ENCODE measurements at regions not wholly inside any gene's neighbourhood (a gene's known extent, or its start where the extent isn't known, plus 50 kb on each side); places are given as distances from the start of the nearest gene placed in this dataset.

DNA sequence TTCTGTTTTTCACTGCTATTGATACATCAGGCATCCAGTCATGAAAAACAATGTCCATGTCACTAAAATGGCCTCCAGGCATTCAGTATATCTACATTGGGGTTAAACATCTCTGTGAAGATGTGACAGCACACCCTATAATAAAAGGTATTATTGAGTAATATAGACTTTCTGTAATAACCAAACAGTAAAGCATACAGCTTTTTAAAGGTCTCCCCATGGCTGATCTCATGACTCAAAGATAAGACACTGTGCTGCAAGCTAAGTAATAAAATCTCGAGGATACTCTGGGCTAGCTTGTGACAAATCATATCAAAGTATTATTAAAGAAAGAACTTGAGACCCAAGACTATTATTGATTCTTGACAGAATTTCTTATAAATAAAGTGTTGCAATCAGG, 613.1 kb upstream of the PKN2 start:
- no peak for DNase-seq (ENCODE audit: low read depth)

DNA sequence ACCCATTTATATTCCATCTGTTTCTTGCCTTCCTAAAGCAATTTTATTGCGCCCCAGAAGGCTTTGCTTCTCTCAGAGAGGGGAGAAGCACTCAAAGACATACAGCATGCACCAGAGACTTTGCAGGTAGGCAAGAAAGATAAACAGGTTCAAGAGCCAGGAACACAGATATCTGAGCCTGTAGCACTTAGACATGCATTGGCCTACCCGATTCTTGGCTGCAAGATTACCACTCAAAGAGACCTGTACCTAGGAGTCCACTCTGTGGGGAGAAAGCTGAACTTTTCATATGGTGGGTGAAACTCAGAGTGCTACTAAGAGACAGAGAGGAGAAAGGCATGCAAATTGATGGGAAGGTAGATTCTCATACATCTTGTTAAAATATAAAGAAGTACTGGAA, 609.4 kb upstream of the PKN2 start:
- no peak for DNase-seq (ENCODE audit: low read depth)

DNA sequence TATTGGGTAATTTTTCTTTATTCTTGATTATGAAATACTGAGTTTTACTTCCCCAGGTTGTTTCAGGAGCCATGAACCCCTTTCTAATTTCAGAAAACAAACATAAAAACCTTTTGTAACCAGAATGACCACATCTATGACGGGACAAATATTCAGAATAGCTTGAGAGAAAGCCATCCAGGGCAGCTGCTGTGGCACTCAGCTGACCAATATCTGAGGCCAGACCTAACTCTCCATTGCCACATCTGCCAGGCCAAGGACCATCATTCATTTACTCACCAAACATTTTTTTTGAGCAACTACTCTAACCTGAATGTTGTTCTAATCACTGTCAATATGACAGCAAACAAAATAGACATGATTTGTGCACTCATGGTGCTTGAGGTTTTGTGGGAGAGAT, 608.3 kb upstream of the PKN2 start:
- no peak for DNase-seq (ENCODE audit: low read depth)

DNA sequence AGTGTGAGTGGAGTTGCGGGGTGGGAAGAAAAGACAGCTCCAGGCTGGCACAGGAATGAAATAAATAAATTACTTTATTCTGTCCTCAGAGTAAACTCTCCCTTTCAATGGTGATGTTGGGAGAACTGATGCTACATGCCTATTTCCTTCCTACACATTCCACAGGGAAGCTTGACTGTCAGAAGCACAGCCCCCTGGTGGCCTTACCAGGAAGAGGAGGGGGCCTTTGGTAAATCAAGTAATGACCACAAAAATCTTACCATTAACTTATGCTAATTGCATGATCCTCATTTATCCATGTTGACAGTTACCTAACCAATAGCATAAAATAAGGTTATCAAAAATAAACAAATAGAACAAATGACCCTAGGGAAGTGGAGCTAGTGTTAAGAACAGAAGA, 605.0 kb upstream of the PKN2 start:
- DNase-seq (ENCODE audit: low read depth) = no peak

DNA sequence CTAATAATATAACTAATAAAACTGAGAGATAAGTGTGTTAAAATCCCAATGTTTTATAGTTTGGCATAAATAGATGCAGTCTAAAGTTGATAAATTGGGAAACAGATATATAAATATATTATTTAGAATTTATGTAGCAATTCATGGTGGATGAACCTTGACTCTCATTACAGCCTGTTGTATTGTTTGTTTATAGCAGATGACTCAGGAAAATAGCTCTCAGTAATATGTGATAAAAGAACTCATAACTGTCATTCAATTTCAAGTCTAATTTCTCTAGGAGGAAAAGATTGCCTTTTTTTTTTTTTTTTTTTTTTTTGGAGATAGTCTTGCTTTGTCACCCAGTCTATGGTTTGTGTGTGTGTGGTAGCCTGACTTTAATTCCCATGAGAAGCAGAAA, 603.2 kb upstream of the PKN2 start:
- DNase-seq (ENCODE audit: low read depth) = no peak

DNA sequence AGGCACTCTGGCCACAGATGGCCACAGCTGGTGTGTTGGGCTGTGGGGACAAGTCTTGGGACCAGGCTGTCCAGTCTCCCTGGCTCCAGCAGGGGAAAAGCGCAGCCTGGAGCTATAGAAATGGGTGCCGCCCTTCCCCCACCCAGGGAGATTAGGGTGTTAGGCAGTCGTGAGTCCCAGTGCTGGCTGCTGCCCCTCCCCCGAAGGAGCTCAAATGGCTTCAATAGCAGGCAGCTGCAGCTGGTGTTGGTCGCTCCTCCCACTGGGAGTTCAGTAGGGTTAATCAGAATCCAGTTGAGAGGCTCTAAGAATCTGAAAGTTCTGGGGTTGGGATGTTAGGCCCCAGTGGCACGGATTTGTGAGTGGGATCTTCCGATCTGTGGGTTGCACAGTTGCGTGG, 595.6 kb upstream of the PKN2 start:
- no peak for DNase-seq (ENCODE audit: low read depth)

DNA sequence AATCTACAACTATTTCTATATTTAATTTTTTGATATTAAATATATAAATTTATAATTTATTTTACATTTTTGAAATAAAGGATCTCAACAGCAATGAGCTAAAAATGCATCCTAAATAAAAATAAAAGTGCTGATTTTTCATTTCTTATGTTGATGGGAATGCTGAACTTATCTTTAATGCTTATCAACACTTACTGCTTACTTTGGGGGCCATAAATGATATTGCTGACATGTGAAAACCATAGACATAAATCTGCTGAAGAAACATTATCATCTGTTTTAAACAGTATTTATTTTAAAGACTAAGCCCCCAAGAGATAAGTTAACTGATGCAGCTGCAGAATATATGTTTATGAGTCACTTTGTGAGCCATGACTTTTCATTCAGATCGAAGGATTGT, 594.1 kb upstream of the PKN2 start:
- DNase-seq (ENCODE audit: low read depth) = no peak

DNA sequence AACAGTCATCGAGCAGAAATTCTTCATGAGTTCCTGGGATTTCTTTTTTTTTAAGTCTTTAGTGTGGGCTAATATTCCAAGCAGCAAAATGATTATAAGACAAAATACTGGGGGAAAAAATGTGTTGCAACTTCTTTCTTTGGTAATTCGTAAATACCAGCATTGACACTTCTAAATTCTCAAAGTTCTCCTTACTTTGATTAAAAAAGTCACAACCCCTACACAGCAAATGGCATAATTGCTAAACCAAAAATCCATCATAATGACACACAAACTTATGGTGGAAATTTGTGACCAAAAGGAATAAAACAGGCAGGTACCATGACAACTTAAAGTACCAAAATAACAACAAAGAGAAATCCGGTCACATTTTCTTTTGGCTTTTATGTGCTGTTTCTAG, 585.2 kb upstream of the PKN2 start:
- DNase-seq (ENCODE audit: low read depth) = no peak

DNA sequence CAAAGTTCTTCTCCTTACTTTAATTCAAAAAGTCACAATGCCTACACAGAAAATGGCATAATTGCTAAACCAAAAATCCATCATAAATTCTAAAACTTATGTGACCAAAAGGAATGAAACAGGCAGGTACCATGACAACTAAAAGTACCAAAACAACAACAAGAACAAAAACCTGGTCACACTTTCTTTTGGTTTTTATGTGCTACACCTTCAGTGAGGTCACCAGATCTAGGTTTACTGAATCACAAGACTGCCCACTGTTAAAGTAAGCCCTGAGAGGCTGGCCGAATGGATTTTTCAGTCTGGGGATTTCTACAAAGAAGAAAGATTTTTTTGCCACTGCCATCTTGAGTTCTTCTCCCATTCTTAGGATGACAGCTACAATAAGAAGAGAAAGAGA, 583.0 kb upstream of the PKN2 start:
- DNase-seq (ENCODE audit: low read depth) = no peak

DNA sequence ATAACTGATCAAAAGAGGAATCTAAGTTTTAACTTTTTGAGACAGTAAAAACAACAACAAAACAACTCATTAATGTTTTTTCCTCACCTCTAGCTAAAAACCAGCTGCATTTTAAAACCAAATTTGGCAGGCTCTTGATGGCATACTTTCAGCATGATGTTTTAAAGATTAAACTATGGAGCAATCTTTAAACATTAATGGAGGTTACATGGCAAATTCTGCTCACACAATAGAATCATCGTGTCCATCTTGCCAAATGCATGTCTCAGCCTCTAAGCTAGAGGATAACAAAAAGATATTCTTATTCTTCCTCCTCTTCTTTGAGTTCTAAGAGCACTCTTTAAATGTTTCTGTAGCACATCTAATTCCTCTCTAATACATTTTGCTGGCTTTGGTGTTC, 579.8 kb upstream of the PKN2 start:
- DNase-seq (ENCODE audit: low read depth) = no peak

DNA sequence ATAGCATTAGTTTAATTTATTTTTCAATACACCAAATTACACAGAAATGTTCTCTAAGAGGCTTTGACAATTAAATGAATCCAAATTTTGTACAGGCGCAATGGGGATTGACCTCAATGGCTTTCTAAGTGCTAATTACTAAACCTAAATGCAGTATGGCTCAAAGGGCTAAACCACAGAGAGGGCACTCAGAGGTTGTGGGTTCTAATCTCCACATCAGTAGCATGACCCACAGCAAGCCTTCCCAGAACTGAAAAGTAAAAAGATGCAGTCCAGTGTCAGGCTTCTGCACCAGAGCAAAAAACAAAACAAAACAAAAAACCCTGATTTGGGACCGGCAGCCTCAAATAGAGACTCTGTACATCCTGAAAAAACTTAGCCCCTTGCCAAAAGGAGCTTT, 579.2 kb upstream of the PKN2 start:
- no peak for DNase-seq (ENCODE audit: low read depth)

DNA sequence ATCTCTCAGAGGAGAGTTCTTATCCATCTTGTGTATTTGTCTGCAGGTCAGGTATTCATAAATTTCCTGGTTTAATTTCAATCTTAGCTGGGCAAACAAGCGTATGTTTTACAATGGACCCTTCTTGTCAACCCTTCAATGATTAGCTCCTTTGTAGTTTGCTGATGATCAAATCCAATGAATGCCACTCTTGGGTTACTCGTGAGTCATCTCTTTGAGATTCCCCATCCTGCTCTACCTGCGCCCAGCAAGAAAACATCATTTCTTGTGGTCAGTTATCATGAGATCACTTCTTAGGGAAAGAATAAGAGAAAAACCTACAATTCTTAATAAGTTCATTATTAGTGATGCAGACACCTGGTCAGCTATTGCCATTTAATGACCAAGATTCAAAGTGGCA, 572.3 kb upstream of the PKN2 start:
- DNase-seq (ENCODE audit: low read depth) = no peak

DNA sequence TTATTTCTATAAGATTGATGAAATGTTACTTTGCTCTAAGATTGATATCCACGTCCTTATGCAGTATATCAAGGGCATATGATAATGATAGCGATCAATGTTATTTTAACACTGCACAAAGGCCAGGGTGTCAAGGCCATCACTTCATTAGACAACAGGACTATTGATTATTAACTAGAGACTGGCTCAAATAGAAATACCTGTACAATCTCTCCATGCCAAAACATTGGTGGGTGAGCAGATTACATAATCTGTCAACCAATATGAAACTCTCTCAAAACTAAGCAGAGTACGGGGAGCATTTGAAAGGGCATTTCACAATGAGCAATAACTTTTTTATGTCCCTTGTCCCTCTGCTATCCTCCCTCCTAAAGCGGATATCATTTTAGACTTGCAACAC, 566.5 kb upstream of the PKN2 start:
- no peak for DNase-seq (ENCODE audit: low read depth)

DNA sequence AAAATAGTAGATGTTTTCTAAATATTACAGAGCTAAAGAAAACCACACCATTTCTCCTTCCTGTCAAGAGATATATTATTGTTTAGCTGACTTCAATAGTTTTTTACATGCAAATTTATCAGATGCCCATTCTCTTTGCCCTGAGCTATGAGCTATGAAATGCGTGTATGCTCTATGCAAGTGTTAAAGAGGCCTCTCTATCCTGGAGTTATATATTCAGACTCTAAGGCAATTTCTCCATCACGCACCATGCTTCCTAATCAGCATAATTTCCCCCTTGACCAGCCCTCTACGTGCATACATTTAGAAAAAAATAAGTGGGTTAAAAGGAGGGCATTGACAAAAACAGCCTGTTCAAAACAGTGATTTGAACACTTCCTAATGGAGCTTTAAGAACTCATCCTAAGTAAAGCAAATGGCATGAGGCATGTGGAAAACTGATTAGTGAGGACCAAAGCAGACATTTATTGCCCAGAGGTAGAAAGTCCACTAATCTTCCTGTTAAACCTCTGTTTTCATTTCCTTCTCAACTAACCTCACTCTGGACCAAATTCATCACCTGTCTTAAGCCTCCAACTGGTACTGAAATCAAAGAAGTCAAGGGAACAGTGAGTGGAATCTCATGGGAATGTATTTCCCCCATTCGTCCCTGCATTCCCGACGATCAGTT, 565.8 kb upstream of the PKN2 start:
- no peak for DNase-seq (ENCODE audit: low read depth)

DNA sequence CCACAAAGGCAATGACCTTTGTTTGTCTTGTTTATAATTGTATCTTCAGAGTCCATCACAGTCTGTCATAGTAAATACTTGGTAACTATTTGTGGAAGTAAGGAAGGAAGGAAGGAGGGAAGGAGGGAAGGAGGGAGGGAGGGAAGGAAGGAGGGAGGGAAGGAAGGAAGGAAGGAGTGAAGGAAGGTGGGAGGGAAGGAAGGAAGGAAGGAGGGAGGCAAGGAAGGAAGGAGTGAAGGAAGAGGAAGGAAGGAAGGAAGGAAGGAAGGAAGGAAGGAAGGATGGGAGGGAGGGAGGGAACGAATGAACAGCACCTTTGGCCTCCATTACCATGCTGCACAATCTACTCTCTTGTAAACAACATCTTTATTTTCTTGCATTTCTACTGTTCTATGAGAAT, 559.5 kb upstream of the PKN2 start:
- no peak for DNase-seq (ENCODE audit: low read depth)

DNA sequence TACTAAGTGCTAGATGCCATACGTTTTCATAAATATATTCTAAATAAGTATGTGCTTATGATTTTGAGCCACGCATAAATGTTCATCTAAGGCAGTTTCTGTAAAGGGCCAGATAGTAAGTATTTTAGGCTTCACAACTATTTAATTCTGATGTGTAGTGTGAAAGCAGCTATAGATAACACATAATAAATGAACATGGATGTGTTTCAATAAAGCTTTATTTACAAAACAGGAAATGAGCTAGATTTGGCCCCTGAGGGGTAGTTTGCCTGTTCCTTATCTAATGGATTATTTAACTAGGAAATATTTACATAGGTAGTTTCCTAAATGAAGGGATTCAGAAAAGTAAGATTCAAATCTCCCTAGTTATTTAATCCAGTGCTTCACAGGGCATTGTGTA, 557.6 kb upstream of the PKN2 start:
- no peak for DNase-seq (ENCODE audit: low read depth)

DNA sequence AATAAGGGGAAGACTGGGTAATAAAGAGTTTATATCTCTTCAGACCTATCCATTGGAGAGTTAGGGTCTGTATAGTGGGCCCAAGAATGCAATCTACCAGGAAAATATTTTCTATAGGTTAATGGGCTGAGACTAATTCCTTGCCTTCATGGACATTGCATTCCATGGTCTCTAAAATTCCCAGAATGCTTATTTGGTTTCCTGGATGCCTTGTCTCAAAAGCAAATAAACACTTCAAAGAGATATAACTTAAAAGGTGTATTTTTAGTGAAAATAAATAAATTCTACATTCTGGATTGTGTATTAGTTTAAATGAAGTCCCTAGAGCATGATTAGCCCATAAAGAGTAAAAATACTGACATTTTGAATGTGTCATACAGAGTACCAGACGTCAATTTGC, 550.1 kb upstream of the PKN2 start:
- no peak for DNase-seq (ENCODE audit: low read depth)

DNA sequence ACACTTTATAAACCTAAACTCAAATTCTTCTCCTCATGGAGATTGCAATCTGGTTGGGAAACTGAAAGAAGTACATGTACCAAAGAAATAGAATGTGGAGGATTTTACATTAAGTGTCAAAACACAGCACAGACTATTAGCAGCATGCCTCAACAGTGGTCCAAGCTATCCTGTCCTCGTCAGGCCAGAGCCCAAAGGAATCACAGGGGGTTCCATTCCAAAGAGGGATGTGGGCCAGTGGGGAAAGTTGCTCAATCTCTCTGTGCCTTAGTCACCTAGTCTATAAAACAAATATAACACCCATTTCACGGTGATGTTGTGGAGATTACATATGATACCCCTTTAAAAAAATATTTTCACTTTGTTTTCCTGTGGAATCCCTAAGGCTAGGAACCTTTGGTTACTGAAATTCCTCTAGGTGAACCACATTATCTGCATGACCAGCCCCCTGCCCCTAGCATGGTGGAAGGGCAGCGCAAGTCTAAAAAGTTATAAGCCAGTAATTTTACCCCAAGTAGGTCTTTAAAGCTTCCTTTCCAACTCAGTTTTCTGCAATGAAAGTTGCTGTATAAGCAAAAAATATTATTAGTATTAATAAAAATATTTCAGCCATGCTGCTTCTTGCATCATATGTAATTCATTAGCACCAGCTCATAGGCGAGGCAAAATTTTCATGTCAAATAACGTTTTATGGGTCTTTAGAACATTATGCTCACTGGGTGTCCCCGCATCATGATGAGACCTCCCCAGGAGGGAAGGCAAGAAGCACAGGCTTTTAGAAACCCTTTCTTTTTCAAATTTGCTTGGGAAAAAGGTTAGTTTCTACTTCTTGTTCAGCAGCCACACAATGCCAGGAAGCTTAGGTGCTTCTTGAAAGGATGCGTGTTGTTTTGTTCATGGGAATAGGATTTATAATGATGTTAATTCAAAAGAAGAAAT, 548.8 kb upstream of the PKN2 start:
- DNase-seq (ENCODE audit: low read depth) = no peak

DNA sequence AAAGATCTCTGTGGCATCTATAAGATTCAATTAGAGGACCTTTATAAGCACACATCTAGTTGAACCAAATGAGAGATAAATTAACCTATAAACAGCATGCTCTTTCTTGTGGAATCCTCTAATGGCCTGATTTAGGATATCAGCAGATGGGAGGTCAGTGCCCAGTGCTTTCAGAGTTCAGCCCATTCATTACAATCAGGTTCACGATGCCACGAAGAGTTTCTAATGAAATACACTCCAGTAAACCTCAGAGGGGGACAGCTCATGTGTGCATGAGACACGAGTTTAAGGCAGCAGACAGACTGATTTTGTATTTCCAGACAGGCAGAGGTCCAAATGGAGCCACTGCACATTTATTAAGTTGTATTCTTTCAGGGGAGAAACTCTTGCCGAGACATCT, 544.4 kb upstream of the PKN2 start:
- no peak for DNase-seq (ENCODE audit: low read depth)

DNA sequence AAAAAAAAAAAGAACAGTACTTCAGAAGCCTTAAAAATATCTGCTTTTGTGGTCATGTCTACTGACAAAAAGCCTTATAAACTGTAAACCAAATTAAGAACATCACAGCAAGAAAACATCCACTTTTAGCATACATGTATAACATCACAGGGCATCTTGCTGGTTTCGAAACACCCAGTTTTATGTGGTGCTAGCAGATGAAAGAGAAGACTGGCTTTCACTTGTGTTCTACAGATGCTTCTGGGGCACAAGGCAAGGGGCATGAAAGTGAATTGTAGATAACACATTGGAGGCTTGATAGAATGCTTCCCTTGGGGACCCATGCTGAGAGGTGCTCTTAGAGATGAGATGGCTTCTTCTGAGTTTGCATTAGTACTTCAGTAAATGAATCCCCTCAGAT, 543.7 kb upstream of the PKN2 start:
- no peak for DNase-seq (ENCODE audit: low read depth)

DNA sequence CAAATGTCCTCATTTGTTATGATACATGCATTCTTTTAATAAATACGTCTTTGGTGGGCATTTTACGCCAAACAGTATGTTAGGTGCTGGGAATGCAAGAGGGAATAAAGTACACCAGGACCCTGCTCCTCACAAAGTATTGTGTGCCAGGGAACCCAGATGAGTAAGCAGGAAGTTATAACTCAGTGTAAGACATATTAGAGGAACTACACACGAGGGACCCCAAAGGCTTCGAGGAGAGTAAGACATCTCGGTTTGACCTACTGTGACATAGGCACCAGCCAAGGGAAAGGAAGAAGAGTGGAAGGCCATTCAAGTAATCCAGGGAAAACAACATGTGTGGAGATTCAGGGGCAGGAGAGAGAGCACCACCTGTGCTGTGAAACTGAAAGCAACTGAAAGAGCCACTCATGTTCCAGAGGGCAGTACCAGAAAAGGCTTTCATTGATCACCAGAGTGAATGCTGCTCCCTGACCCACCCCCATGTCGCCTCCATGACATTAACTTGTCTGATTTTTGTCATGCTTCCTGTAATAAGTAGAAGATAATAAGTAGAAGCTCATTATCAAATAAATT, 542.5 kb upstream of the PKN2 start:
- no peak for DNase-seq (ENCODE audit: low read depth)

DNA sequence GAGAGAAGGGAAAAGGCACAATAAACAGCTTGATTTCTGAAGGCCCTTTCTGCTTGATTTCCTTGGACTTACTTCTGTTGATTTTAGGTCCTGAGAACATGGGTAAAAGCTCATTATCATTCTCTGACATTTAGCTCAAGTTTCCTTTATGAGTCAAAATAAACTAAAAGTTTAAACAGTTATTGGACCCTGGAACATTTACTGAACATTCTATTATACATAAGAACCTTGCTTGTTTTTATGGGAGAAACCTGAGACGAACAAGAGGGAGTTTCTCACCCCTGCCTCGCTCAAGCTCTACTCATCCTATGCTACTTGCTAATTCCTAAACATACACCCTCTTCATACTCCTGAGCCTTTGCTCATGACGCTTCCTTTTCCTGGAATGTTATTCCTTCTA, 538.3 kb upstream of the PKN2 start:
- DNase-seq (ENCODE audit: low read depth) = no peak

DNA sequence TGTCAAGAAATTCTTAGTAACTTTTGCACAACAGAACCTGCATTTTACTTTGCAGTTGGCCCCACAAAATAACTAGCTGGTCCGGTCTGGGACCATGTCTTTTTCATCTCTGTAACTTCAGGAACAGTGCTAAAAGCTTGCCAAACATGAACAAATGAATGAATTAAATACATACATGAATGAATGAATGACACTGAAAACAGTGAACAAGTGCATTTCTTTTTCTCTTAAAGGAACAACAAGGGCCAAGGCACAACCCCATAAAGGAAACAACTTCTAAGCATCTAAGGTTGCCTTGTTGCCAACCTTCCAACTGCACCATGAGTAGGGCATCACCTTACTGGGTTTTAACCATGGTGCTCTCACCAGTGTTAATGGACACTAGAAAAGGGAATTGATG, 534.4 kb upstream of the PKN2 start:
- DNase-seq (ENCODE audit: low read depth) = no peak

DNA sequence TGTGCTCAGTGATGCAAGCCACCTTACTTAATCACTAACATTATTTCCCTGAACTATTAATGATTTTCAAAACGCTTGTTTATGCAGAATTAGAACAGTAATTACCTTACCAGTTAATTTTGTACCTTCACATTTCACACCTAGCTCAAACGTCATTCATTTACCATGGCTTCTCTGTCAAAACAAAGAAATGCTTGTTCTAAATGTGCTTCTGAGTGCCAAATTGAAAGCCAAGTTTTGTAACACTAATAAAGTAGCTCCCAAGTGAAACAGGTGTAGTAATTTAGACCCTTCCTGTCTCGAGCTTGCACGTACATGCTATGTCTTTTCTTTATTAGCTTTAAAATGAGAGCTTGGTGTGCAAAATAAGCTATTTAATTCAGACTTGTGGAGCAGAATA, 533.7 kb upstream of the PKN2 start:
- no peak for DNase-seq (ENCODE audit: low read depth)
